Activated CD4-positive, alpha-beta T cell treated with anti-CD3 and anti-CD28 coated beads, Interleukin-10, Interleukin-2, amounts not matched to agents 100 ng/mL and 50 ng/mL, durations not matched to agents 16 hours and 8 hours (primary cell): ENCODE measurements at regions not wholly inside any gene's neighbourhood (a gene's known extent, or its start where the extent isn't known, plus 50 kb on each side); places are given as distances from the start of the nearest gene placed in this dataset.
"Not testable (repeated sequence)": the region's sequence is repeated elsewhere in the genome, so short reads cannot be mapped to it uniquely, and the experiment has no call there.

Experiments
- DNase-seq: peaks from one replicate; pipeline ENCODE4 v3.0.0-alpha.2; 2020

DNA sequence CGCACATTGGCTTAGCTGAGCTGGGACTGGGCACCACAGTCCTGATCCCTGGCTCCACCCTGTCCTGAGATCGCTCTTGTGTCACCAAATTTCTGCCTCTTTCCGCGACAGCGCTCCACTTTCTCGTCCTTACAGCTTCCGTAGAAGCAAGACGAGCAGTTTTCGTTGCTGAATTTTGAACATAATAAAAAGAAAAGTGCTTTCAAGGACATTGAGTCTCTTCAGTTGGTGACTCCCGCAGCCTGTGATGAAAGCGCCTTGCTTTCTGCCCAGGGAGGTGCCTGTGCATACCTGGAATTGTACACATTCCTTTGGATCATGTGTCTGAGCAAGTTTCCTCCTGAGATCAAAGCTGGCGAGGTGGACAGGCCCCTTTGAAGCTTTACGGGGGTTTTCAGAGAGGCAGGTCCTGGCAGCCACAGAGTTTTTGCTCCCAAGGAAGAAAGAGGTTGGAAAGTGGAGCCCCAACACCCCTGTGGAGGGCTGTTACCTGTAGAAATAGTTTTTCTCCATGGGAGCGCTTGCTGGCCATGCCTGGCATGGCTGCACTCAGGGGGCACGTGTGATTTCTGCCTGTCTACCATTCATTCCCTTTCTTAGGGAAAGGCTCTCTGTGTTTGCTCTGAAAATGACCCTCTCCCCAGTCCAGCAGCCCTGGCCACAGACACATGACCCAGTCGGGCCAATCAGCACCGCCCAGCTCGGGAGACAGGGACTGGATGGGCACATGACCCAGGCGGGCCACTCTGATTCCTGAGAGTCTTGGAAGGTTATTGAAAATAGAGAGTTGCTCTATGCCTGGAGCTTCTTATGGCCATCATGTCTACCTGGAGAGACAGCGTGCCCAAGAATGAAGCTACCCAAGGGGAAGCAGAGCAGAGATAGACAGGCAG is 115.6 kb upstream of the OTOS start:
- DNase-seq, result no peak

DNA sequence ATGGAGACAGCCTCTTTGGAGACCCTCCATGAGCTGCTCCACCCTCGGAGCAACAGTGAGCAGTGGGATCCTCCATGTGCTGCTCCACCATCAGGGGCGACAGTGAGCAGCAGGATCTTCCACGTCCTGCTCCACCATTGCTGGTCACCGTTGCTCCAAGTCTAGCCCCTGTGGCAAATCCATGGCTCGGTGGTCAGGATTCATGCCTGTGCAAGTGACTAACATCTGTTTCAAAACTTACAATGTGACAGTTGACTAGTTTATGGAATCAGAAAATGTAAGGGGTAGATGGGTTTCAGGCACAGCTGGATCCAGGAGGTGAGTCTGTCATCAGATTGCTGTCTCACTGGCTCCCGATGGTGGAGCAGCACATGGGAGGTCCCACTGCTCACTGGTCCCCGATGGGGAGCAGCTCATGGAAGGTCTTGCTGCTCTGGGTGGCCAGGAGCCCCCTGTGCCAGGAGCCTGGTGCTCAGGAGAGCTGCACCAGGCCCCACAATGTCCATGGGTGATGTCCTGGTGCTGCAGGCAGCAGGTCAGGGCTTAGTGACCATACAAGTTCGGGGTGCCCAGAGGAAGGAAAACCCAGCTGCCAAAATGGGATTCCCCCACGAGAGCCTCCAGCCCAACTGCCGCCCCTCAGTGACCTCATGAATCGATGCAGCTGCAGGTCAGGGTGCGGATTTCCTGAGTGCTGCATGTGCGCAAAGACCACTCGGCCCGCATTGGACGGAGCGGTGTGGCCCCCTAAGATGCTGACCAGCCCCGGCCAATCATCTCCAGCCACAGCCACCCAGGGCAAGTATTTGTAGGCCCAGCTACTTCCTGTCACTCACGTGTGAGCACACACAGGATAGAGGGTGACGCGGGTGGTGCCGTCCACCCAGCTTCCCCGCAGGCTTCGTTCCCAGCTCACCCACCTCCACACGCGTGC is 116.5 kb upstream of the OTOS start:
- DNase-seq, result no peak

DNA sequence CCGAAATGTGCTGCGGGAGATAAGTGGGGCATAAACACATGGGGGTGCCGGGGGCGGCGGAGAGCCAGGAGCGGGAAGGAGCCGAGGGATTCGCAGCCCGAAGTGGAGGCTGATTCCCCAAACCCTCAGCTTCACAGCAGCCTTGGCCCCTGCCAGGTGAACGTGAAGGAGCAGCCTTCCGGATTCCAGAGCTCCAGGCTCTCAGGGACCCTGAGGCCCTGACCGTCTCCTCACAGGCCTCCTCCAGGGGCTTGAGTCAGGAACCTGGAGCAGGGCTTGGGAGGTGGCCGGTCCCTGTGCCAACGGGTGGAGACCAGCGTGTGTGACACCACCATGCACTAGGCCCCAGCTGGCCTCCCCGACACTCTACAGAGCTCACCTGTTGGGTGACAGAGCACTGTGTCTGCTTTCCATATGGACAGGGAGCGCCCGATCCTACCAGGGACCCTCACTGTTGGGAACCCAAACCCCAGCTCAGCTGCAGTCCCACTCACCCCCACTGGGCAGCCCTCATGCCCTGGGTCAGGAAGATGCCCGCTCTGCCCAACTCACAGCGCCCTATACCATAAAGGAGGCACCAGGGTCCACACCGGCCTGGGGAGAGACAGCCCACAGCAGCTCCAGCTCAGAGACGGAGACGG is 117.6 kb upstream of the OTOS start:
- no peak for DNase-seq

DNA sequence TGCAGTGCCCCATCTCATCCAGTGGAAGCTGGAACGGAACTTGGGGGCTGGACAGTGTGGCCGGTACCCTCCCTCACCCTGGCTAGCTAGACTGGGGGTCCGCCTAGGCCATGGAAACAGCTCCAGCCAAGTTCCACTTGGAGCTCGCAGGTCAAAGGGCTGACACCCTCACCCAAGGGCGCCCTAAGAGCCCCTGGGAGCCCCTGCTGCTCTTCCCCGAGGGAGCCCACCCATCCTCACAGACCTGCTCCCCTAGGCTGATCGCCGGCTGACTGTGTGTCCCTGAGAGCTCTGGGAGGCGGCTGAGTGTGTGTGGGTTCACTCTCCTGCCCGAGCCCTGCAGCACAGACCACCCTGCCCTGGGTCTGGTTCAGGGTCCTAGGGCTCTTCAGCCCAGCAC is 118.2 kb upstream of the OTOS start:
- no peak for DNase-seq

DNA sequence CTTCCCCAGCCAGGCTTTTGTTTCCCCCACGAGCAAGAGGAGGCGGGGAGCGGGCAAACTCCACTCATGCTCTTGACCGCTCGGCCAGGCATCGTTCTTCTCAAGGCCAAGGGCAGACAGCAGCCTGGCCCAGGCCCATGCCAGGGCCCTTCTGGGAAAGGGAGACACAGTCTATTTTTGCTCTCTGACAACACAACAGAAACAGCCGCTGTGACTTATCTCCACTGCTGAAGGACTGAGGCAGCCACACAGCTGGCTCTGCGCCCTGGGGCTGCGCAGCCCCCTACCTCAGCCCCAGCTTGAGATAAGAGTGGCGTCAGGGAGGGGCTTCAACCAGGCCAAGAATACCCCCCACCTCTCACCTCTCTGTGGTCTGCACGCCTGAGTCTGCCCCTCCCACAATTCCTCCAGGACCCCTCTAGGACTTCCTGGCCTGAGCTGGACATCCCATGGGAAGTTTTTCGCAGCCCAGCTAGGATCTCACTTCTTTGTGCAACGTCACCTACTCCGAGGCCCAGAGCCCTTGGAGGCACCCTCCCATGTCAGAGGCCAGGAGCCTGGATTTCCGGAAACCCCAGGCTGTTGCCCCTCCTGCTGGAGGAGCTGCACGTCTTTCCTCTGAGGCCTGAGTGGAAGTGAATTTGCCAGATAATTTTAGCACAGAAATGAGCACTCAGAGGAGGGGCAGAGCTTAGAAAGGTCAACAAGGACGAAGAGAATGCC is 118.9 kb upstream of the OTOS start:
- no peak for DNase-seq

DNA sequence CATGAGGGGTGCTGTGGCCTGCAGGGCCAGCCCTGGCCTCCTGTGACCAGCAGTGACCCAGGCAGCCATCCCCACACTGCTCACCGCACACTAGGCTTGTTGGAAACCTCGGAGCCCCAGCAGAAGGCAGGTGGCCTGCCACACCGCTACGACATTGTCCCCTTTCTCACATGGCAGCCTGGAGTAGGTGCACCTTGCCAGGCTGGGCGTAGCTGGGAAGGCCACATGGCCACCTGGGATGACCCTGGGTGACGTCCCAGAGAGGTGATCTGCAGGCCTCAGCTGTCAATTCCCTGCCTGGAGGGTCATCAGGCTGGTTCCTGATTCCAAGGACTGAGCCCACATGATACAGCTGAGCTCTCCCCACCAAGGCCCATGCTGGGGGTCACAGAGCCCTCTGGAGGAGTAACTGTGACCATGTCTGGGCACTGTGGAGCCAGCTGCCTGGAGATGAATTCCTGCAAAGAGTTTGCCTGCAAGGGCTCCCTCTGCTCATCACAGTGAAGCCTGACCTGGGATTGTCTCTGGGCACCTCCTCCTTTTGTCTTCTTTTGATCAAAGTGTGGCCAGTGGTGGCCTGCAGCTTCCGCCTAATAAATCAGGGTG is 119.6 kb upstream of the OTOS start:
- DNase-seq, result no peak

DNA sequence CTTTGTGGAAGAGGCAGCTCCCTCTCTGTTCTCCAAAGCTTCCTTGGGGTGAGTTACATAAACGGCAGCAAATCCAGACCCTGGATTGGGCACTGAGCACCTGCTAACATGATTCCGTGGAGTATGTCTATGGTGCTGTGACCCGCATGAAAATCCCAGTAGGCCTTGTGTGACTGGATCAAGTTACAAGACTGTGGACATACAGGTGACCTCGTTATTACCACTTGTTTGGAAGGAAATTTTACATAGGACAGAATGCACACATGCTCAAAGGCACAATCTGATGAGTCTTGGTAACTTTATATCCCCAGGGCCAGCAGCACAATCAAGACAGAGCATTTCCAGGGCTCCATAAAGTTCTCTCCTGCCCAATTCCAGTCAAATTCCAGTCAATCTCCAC is 120.2 kb upstream of the OTOS start:
- no peak for DNase-seq

DNA sequence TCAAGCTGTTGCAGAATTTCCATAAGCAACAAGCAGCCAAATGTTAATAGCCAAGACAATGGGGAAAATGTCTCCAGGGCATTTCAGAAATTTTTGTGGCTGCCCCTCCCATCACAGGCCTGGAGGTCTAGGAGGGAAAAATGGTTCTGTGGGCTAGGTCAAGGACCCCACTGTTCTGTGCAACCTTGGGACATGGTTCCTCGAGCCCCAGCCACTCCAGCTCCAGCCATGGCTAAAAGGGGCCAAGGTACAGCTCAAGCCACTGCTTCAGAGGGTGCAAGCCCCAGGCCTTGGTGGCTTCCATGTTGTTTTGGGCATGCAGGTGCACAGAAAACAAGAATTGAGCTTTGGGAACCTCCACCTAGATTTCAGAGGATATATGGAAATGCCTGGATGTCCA is 122.1 kb upstream of the OTOS start:
- not testable (repeated sequence) for DNase-seq

DNA sequence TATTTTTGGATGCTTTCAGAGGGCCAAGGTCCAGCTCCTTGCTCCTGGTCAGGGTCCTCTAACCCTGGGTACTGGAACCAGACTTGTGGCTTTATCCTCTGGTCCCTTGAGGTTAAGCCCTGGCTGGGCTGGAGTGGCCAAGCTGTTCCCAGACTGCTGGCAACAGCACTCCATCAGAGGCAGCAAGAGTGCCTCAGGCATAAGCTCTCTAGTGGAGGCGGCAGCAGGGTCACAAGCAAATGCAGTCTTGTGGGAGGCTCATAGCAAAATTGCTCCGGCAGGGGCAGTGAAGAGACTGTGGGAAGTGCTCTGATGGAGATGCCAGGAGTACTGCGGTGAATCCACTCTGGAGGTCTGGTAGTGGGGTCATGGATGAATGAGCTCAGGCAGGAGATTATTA is 128.9 kb upstream of the OTOS start:
- DNase-seq, result no peak

DNA sequence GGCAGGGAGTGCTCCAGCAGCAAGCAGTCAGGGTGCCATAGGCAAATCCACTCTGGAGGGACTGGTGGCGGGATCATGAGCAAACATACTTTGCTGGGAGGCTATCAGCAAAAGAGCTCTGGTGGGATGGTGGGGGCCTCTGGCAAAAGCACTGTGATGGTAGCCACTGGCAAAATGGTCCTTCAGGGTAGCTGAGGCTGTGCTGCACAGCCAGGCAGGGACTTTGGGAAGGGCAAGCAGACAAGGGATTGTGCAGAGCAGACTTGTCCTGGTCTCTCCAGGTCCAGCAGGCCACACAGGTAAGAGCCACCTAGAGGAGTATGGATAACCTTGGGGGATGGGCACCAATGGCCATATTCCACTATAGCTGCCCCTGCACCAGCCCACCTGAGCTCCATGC is 129.4 kb upstream of the OTOS start:
- DNase-seq, result no peak

DNA sequence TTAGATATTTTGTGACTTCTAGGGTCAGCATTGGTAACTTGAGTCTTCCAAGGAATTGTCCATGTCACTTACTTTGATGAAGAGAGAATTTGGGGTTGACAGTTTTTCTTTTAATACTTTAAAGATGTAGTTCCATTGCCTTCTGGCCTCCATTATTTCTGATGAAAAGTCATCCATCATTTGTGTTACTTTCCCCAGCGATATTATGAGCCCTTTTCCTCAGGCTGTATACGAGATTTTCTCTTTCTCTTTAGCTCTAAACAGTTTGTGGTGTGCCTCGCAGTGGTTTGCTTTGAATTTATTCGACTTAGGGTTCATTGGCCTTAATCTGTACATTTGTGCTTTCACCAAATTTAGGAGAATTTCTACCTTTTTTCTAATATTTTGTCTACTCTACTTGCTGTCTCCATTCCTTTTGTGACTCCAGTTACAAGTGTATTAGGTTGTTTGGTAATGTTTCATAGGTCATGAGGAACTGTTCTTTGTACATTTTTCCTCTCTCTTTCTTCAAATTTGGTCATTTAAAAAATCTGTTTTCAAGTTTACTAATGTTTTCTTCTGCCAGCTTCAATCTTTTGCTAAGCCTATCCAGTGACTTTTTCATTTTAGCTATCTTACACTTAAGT is 131.4 kb upstream of the OTOS start:
- no peak for DNase-seq

DNA sequence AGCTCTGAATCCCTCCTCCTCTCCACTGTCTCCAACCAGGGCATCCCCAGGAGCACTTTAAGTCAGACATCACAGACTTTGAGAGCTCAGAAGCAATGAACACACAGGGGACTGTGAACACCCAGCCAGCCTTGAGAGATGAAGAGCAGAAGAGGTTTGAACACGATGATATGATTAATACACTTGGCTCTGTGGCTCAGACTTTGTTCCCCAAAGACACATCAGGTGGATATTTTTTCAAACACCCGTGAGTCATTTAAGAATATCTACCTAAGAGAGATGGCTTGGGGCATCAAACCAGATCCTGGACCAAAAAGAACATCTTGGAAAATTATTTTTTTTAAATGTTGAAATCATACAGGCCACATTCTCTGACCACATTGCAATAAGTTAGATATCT is 134.9 kb upstream of the OTOS start:
- no peak for DNase-seq

DNA sequence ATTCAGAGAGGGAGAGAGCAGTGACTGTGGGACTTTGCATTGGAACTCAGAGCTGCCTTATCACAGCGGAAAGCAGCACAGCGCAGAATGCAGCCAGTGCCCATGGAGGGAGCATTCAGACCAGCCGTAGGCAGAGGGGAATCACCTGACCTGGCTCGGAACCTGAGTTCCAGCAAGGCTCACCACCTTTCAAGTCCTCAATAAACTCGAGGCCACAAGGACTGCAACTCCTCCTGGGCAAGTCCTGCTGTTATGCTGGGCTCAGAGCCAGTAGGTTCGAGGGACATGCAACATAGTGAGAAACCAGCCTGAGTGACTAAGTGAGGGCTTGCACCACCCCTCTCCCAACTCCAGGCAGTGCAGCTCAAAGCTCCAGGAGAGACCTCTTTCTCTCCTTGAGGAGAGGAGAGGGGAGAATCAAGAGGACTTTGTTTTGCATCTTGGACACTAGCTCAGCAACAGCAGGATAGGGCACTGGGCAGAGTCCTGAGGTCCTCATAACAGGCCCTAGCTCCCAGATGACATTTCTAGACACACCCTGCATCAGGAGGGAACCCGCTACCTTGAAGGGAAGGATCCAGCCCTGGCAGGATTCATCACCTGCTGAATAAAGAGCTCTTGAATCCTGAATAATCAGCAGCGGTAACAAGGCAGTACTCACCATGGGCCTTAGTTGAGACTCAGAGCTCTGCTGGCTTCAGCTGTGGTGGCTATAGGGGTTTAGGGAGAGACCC is 136.8 kb upstream of the OTOS start:
- DNase-seq, result no peak

DNA sequence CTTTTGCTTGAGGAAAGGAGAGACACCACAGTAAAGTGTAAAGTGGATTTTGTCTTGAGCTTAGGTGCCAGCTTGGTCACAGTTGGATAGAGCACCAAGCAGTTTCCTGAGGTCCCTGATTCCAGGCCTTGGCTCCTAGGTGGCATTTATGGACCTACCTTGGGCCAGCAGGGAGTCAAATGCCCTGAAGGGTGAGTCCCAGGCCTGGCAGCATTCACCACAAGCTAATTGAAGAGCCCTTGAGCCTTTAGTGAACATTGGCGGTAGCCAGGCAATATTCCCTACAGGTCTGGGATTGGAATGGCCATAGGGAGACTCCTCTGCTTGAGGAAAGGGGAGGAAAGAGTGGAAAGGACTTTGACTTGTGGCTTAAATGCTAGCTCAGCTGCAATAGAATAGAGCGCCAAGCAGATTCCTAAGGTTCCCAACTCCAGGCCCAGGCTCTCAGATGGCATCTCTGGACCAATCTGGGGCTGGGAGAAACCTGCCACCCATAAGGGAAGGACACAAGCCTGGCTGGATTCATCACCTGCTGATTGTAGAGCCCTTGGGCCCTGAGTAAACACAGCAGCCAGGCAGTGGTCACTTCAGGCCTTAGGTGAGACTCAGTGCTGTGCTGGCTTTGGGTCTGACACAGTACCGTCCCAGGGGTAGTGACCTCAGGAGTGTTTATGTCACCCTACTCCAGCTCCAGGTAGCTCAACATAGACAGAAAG is 137.5 kb upstream of the OTOS start:
- DNase-seq, result no peak

DNA sequence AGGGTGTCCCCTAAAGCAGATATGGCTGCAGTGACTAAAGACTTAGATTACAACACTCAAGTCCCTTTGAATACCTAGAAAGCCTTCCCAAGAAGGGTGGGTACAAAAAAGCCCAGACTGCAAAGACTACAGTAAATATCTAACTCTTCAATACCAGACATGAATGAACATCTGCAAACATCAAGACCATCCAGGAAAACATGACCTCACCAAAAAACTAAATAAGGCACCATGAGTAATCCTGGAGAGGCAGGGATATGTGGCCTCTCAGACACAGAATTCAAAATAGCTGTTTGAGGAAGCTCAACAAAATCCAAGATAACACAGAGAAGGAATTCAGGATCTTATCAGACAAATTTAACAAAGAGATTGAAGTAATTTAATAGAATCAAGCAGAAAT is 138.2 kb upstream of the OTOS start:
- DNase-seq, result no peak

DNA sequence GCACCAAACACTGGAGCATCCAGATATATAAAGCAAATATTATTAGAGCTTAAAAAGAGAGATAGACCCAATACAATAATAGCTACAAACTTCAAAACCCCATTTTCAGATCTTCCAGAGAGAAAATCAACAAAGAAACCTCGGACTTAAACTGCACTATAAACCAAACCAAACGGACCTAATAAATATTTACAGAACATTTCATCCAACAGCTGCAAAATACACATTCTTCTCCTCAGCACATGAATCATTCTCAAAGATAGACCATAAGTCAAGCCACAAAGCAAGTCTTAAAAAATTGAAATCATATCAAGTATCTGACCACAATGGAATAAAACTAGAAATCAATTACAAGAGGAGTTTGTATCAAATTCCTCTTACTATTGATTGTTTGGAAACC is 140.2 kb upstream of the OTOS start:
- DNase-seq, result no peak

DNA sequence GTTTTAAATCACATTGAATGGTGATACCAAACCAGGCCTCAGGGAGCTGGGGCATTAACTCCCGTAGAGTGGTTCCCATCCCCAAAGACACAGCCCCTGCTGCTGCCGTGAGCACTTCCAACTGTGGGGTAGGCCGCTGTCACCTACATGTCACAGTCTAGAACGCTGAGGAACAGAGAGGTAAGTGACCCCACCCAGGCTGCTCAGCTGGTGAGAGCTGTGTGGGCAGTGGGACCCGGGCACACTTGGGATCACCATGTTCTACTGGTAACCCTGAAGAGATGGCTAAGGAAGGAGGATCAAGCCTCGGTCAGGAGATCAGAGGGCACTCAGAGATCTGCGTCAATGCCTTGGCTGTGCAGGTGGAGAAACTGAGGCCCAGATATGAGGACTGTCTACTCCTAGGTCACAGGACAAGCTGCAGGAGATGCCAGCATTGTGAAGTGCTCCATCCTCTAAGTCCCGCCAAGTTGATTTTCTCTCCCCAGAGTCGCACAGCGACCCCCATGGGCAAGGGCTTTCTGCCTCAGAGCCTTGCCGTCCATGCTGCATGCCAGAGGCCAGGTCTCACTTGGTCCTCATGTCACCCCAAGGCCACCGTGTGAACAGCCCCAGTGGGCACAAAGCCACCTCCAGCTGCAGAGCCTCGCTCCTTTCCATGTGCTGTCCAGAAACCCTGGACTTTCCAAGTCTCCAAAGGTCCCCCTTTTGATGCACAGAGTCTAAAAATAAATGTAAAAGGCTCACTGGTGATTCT is 144.2 kb upstream of the OTOS start:
- no peak for DNase-seq

DNA sequence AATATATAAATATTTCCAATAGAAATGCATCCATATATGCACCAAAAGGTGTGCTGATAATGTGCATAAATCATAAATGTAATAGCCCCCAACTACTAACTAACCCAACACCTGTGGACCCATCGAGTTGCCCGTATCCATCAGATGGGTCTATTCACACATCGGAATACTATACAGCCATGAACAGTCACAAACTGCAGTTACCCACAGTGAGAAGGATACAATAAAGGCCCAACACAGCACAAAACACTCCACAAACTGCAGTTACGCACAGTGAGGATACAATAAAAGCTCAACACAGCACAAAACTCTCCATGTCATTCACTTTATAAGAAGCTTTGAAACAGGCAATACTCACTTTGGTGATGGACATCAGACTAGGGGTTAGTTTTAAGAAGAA is 145.3 kb upstream of the OTOS start:
- DNase-seq, result no peak

DNA sequence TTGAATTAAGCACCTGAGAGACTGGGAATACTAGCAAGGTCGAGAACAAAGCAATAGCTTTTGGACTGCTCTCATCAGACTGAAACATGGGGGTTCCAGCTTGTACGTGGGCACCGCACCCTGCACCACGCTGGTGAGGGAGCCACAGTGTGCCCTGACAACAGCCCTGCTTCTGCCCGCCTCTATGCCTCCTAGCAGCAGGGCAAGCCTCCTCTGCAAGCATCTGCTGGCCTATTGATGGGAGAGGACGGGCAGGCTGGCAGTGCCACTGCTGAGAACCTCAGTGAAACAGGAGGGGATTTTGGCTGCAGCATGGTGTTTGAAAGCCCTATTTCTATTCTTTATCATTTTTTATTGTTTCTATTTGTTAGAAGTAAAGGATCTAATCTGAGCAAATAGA is 146.1 kb upstream of the OTOS start:
- no peak for DNase-seq

DNA sequence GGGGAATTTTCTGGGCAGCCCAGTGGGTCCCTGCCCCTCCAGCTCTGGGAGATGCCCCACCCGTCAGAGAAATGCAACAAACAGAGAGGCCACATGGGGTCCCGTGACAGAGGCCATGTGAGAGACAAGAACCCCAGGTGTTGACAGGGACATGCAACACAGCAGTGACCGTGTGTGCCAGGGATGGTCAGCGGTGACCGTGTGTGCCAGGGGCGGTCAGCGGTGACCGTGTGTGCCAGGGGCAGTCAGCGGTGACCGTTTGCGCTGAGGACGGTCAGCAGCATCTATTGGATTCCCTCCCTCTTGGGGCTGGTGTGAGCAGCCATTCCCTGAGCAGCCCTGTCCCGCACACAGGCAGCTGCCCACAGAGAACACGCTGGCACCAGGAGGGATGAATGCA is 146.6 kb upstream of the OTOS start:
- no peak for DNase-seq
